ENCODE measurements at regions not wholly inside any gene's neighbourhood (a gene's known extent, or its start where the extent isn't known, plus 50 kb on each side); places are given as distances from the start of the nearest gene placed in this dataset.

DNA sequence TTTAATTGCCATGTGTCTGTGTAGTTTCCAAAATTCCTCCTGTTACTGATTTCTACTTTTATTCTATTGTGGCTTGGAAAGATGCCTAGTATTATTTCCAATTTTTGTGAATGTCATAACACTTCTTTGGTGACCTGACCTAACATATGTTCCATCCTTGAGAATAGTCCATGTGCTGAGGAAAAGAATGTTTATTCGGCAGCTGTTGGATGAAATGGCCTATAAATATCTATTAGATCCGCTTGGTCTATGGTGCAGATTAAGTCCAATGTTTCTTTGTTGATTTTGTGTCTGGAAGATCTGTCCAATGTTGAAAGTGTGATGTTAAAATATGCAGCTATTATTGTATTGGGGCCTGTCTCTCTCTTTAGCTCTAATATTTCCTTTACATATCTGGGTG lies 219.2 kb upstream of the HDX start:
- TF ChIP-seq, protein P1, sequence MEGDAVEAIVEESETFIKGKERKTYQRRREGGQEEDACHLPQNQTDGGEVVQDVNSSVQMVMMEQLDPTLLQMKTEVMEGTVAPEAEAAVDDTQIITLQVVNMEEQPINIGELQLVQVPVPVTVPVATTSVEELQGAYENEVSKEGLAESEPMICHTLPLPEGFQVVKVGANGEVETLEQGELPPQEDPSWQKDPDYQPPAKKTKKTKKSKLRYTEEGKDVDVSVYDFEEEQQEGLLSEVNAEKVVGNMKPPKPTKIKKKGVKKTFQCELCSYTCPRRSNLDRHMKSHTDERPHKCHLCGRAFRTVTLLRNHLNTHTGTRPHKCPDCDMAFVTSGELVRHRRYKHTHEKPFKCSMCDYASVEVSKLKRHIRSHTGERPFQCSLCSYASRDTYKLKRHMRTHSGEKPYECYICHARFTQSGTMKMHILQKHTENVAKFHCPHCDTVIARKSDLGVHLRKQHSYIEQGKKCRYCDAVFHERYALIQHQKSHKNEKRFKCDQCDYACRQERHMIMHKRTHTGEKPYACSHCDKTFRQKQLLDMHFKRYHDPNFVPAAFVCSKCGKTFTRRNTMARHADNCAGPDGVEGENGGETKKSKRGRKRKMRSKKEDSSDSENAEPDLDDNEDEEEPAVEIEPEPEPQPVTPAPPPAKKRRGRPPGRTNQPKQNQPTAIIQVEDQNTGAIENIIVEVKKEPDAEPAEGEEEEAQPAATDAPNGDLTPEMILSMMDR (conservative IDR thresholded peaks at IDR 0.05 in 1 of 2, IDR thresholded peaks at IDR 0.05 in 1 of 2; ENCODE audit: extremely low read depth in 1 of 2, insufficient read depth in 1 of 2, low read depth in 1 of 2, low read length in 2 of 2): no peak
- TF ChIP-seq EZH2 (IDR thresholded peaks at IDR 0.05; ENCODE audit: borderline replicate concordance, low read length): no peak
